DMS79 (cell line): ENCODE measurements at regions not wholly inside any gene's neighbourhood (a gene's known extent, or its start where the extent isn't known, plus 50 kb on each side); places are given as distances from the start of the nearest gene placed in this dataset.
"Not testable (repeated sequence)": the region's sequence is repeated elsewhere in the genome, so short reads cannot be mapped to it uniquely, and the experiment has no call there.

Experiments
- DNase-seq: peaks from one replicate; lab custom pipeline; 2025; lab: John Stamatoyannopoulos, UW

GRCh38 chr7:81128011-81128410, 209.2 kb upstream of the SEMA3C start:
- no peak for DNase-seq

- DNase-seq = no peak
Measured at GRCh38 chr7:81120803-81121202, 202.0 kb upstream of the SEMA3C start.

GRCh38 chr7:81120111-81120510, 201.3 kb upstream of the SEMA3C start:
- no peak for DNase-seq

- no peak for DNase-seq
Measured at GRCh38 chr7:81114633-81115032, 195.8 kb upstream of the SEMA3C start.

DNA sequence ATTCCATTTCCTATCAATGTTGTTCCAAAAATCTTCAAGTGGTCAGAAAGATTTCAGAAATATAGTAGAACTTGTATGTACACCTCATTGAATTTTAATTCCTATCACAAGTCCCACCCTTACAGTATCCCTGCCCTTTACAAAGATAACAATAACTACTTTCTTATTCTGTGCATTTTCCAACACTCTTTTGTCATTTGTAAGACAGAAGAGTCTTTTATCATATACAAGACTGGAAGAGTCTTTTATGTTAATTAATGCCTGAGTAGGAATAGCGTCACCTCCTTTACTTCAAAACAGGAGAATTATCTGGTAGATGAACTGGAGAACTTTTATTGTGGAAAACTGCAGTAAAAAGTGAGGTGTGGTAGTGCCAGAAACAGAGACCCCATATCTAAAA, 193.9 kb upstream of the SEMA3C start:
- no peak for DNase-seq

GRCh38 chr7:81111781-81112540, 193.1 kb upstream of the SEMA3C start:
- no peak for DNase-seq

GRCh38 chr7:81111358-81111757, 192.5 kb upstream of the SEMA3C start:
- no peak for DNase-seq

DNA sequence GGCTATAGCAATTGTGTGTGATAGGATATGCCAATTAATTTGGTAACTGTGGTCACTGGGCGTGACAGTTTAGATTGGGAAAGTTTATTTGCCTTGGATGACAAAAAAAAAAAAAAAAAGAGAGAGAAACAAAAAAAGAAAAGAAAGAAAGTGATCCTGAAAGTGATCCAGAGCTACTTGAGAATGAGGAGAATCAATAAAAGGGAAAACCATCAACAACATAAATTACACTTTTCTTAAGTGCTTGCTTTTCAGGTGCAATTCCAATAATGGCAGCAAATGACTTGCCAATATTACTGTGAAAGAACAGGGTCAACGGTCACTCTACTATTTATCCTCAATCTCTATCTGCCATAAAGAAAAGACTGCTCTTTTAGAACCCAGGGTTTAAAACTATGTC, 191.8 kb upstream of the SEMA3C start:
- peak; percentile 3 for DNase-seq

GRCh38 chr7:81098213-81098612, 179.4 kb upstream of the SEMA3C start:
- no peak for DNase-seq

DNA sequence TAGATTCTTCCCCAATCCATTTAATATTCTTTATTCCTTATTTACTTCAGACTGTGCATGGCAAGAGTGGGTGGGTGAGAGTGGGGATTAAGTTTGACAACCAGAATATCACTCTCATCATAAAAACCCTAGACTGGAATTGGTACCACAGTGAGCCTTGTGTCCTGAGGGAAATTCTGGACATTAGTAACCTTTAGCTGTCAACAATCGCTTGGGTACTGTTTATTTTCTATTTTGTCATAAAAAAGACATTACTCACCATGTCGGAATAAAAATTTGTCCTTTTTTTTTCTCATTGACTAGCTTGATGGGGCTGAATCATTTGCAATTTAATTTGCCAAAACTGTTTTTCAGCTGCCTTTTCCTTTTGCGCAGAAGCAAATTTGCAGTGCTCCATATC, 176.1 kb upstream of the SEMA3C start:
- no peak for DNase-seq

DNA sequence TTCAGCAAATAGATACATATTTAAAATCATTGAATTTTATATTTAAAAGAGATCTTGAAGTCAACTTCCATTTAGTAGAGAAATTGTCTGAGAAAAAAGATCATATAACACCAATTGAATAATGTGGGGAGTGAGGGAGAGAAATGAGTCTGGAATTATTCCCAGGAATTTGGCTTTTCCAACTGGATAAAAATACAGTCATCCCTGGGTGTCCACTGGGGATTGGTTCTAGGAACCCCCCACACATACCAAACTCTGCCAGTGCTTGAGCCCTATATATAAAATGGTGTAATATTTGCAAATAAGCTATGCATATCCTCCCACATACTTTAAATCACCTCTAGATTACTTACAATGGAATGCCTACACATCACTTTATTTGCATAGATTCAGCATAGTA, 162.8 kb upstream of the SEMA3C start:
- no peak for DNase-seq

DNA sequence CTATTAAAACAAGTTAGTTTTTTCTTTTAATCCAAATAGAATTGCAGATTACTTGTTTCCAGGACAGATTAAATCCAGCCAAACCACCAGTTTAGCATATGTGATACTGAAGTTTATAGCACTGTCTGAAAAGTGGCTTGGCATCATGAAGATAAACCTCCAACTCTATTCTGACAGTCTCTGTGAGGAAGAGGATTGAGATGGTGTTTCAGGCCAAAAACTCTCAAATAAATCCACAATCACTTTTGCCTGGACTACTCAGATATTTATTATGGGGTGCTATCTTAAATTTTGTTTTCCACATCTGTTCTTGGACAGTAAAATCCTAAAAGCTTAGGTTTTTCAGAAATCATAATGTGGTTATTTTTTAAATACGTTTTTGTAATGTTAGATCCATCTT, 161.7 kb upstream of the SEMA3C start:
- DNase-seq = no peak

- DNase-seq = no peak
Measured at GRCh38 chr7:81079746-81080145, 160.9 kb upstream of the SEMA3C start.

DNA sequence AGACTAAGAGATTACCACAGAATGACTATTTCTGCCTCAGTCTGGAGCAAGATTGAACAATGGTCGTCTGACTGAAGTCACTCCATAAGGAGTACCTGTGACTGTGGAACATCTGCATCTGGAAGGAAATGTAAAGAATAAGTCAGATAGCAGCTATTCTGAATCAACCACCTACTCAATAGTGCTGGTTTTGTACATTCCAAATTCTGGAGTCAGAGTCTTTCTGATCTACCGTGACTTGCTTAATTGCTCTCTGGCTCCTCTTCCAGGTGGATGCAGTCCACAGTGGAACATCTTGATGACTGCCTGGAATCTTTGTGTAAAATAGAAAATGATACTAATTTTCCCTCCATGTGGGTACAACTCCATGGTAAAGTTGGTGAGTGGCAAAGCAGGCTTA, 156.3 kb upstream of the SEMA3C start:
- no peak for DNase-seq

- no peak for DNase-seq
Measured at GRCh38 chr7:81074406-81074805, 155.6 kb upstream of the SEMA3C start.

GRCh38 chr7:81073931-81074251, 155.0 kb upstream of the SEMA3C start:
- DNase-seq = no peak

- no peak for DNase-seq
Measured at GRCh38 chr7:81070956-81071355, 152.1 kb upstream of the SEMA3C start.

GRCh38 chr7:81066797-81067196, 147.9 kb upstream of the SEMA3C start:
- DNase-seq = no peak

DNA sequence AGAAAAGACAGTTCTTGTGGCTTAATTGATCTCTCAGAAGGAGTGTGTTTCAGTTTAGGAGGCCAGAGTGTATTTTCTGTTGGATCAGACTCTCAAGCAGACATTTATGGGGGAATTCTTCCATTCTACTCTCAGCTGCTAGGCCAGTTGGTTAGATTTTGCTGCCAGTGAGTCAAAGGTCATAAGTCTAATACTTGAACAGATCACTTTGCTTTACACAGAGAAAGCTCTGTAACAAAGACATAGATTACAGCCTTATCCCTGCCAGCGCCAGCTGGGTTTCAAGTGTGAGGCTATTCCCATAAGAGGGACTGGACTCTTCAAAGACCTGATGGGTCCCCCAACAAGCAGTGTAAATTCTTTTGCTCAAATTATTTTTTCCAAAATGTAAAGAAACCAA, 145.6 kb upstream of the SEMA3C start:
- DNase-seq = no peak

- DNase-seq = no peak
Measured at GRCh38 chr7:81062755-81063154, 143.9 kb upstream of the SEMA3C start.

DNA sequence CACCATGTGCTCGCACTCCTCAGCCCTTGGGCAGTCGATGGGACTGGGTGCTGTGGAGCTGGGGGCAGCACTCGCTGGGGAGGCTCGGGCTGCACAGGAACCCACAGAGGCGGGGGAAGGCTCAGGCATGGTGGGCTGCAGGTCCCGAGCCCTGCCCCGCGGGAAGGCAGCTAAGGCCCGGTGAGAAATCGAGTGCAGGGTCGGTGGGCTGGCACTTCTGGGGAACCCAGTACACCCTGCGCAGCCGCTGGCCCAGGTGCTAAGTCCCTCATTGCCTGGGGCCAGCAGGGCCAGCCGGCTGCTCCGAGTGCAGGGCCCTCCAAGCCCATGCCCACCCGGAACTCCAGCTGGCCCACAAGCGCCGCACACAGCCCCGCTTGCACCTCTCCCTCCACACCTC, 138.6 kb upstream of the SEMA3C start:
- DNase-seq = not testable (repeated sequence)

GRCh38 chr7:81053623-81054022, 134.8 kb upstream of the SEMA3C start:
- no peak for DNase-seq

GRCh38 chr7:81051811-81052413, 133.1 kb upstream of the SEMA3C start:
- no peak for DNase-seq

DNA sequence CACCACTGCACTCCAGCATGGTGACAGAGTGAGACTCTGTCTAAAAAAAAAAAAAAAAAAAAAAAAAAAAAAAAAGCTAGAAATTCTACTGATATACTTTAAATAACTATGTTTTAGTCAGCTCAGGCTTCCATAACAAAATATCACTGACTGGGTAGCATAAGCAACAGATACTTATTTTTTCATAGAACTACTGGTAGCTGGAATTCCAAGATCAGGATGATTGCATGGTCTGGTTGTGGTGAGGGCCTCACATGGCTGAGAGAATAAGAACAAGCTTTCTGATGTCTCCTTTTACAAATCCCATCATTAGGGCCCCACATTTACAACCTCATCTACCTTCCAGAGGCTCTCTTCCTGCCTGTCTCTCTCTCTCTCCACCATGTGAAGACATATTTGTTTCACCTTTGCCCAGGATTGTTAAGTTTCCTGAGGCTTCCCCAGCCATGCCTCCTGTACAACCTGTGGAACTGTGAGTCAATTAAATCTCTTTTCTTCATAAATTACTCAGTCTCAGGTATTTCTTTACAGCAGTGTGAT, 126.7 kb upstream of the SEMA3C start:
- DNase-seq = no peak
